H1 (cell line): ENCODE measurements at regions not wholly inside any gene's neighbourhood (a gene's known extent, or its start where the extent isn't known, plus 50 kb on each side); places are given as distances from the start of the nearest gene placed in this dataset.

ENCODE experiments used
- BCL11A ChIP-seq, 2 experiments: IDR thresholded peaks; one replicate each; pipeline ENCODE4 v1.6.1; 2011; ENCODE audit warnings: low read depth in 2 of 2, low read length in 2 of 2, mild to moderate bottlenecking in 2 of 2
- EZH2 ChIP-seq: fragments of 200-600 bp; sonication (generic); IDR thresholded peaks from 2 replicates; pipeline ENCODE4 v1.7.1; 2012; ENCODE audit warnings: low read depth, mild to moderate bottlenecking, moderate library complexity, low read length, inconsistent platforms; ENCODE audit not compliant: severe bottlenecking
- POLR2AphosphoS5 ChIP-seq: IDR thresholded peaks from 2 replicates; pipeline ENCODE4 v1.6.1; 2011; ENCODE audit warnings: low read depth, low read length
- ZNF274 ChIP-seq: IDR thresholded peaks from 2 replicates; pipeline ENCODE4 v1.7.0; 2012; ENCODE audit warnings: low read length, borderline replicate concordance; ENCODE audit errors: extremely low read depth
- TF ChIP-seq, protein P1 (sequence below), 3 experiments: IDR thresholded peaks; 1 replicate in 2 of 3; 2 replicates in 1 of 3; pipeline versions ENCODE4 v1.5.1 to v1.6.1; 2011; ENCODE audit warnings: low read length in 3 of 3, mild to moderate bottlenecking in 3 of 3, inconsistent platforms in 2 of 3, low read depth in 1 of 3, moderate library complexity in 1 of 3; ENCODE audit not compliant: insufficient read depth in 1 of 3; ENCODE audit errors: control extremely low read depth in 1 of 3

DNA sequence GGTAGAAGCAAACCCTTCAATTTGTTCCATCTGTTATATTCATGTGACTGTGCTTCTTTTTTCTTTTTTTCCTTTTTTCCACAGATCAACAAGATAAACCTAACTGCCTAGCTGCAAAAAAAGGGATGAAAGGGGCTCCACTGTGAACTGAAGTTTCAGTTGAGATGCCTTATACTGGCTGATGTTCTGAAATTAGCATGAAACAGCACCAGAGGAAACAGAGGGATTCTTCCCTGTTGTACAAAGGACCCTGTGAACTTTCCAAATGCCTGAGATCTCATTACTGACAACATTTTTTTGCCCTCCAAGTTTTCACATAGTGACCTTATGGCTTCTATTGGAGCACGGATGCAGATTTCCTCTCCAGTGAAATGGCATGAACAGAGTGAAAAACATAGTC lies 302.7 kb upstream of the TFAP2D start:
- TF ChIP-seq, protein P1, sequence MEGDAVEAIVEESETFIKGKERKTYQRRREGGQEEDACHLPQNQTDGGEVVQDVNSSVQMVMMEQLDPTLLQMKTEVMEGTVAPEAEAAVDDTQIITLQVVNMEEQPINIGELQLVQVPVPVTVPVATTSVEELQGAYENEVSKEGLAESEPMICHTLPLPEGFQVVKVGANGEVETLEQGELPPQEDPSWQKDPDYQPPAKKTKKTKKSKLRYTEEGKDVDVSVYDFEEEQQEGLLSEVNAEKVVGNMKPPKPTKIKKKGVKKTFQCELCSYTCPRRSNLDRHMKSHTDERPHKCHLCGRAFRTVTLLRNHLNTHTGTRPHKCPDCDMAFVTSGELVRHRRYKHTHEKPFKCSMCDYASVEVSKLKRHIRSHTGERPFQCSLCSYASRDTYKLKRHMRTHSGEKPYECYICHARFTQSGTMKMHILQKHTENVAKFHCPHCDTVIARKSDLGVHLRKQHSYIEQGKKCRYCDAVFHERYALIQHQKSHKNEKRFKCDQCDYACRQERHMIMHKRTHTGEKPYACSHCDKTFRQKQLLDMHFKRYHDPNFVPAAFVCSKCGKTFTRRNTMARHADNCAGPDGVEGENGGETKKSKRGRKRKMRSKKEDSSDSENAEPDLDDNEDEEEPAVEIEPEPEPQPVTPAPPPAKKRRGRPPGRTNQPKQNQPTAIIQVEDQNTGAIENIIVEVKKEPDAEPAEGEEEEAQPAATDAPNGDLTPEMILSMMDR (IDR thresholded peaks at IDR 0.05; ENCODE audit: control extremely low read depth in 1 of 3, insufficient read depth in 1 of 3, low read depth in 1 of 3, low read length in 3 of 3), result no peak
- TF ChIP-seq POLR2AphosphoS5 (no peak), BCL11A (IDR thresholded peaks at IDR 0.05; ENCODE audit: low read depth in 2 of 2, low read length in 2 of 2) (no peak), EZH2 (no peak), ZNF274 (no peak)
